HG03064 (cell line): ENCODE measurements at regions not wholly inside any gene's neighbourhood (a gene's known extent, or its start where the extent isn't known, plus 50 kb on each side); places are given as distances from the start of the nearest gene placed in this dataset.

Experiments used
- ATAC-seq: cut with Tn5 transposase; IDR thresholded peaks from one replicate; pipeline ENCODE4 v1.9.1; 2021; ENCODE audit warnings: low read depth; ENCODE audit not compliant: unreplicated experiment

GRCh38 chrX:6708041-6708440, 173.1 kb upstream of the VCX3A start:
- ATAC-seq: no peak

GRCh38 chrX:6707497-6707896, 172.6 kb upstream of the VCX3A start:
- ATAC-seq: no peak

GRCh38 chrX:6701085-6701484, 166.2 kb upstream of the VCX3A start:
- no peak for ATAC-seq

- no peak for ATAC-seq
These were observed 160.8 kb upstream of the VCX3A start for GRCh38 chrX:6695717-6696116.

GRCh38 chrX:6694977-6695376, 160.1 kb upstream of the VCX3A start:
- no peak for ATAC-seq

- no peak for ATAC-seq
These were observed 159.3 kb upstream of the VCX3A start for GRCh38 chrX:6694221-6694620.

GRCh38 chrX:6693051-6693450, 158.1 kb upstream of the VCX3A start:
- no peak for ATAC-seq

GRCh38 chrX:6685489-6685888, 150.6 kb upstream of the VCX3A start:
- ATAC-seq: no peak

- no peak for ATAC-seq
These were observed 148.4 kb upstream of the VCX3A start for GRCh38 chrX:6683353-6683752.

GRCh38 chrX:6681521-6682145, 146.7 kb upstream of the VCX3A start:
- no peak for ATAC-seq

- ATAC-seq: no peak
These were observed 145.1 kb upstream of the VCX3A start for GRCh38 chrX:6679988-6680387.

GRCh38 chrX:6679550-6679949, 144.6 kb upstream of the VCX3A start:
- ATAC-seq: no peak

GRCh38 chrX:6678313-6678712, 143.4 kb upstream of the VCX3A start:
- no peak for ATAC-seq

- ATAC-seq: no peak
These were observed 139.8 kb upstream of the VCX3A start for GRCh38 chrX:6674734-6675133.

GRCh38 chrX:6667048-6667768, 132.3 kb upstream of the VCX3A start:
- no peak for ATAC-seq

- no peak for ATAC-seq
These were observed 131.7 kb upstream of the VCX3A start for GRCh38 chrX:6666624-6667023.

- no peak for ATAC-seq
These were observed 126.8 kb upstream of the VCX3A start for GRCh38 chrX:6661736-6662135.

GRCh38 chrX:6660567-6661264, 125.8 kb upstream of the VCX3A start:
- no peak for ATAC-seq

GRCh38 chrX:6645216-6645615, 110.3 kb upstream of the VCX3A start:
- no peak for ATAC-seq

- no peak for ATAC-seq
These were observed 109.5 kb upstream of the VCX3A start for GRCh38 chrX:6644411-6644810.

- no peak for ATAC-seq
These were observed 105.8 kb upstream of the VCX3A start for GRCh38 chrX:6640727-6641126.

- ATAC-seq: no peak
These were observed 79.6 kb upstream of the VCX3A start for GRCh38 chrX:6614506-6614905.
